GM19099 (cell line): ENCODE measurements at regions not wholly inside any gene's neighbourhood (a gene's known extent, or its start where the extent isn't known, plus 50 kb on each side); places are given as distances from the start of the nearest gene placed in this dataset.

Experiments
- POLR2A ChIP-seq: IDR thresholded peaks from 3 replicates; pipeline ENCODE4 v1.6.1; 2011; ENCODE audit warnings: low read depth; ENCODE audit not compliant: insufficient read length; ENCODE audit errors: extremely low read depth

GRCh38 chr13:24563087-24563486 lies 50.5 kb upstream of the PARP4 start:
- TF ChIP-seq POLR2A: no peak

- TF ChIP-seq POLR2A: no peak
Observed at GRCh38 chr13:24564881-24565280, 52.3 kb upstream of the PARP4 start.

GRCh38 chr13:24574847-24575246 lies 62.3 kb upstream of the PARP4 start:
- no peak for TF ChIP-seq POLR2A

GRCh38 chr13:24605923-24606372 lies 74.3 kb upstream of the ATP12A start:
- TF ChIP-seq POLR2A: no peak

- TF ChIP-seq POLR2A: no peak
Observed at GRCh38 chr13:24606486-24607170, 73.6 kb upstream of the ATP12A start.

- TF ChIP-seq POLR2A: no peak
Observed at GRCh38 chr13:24610956-24611355, 69.3 kb upstream of the ATP12A start.

- no peak for TF ChIP-seq POLR2A
Observed at GRCh38 chr13:24612726-24613125, 67.5 kb upstream of the ATP12A start.

GRCh38 chr13:24613128-24613527 lies 67.1 kb upstream of the ATP12A start:
- no peak for TF ChIP-seq POLR2A

GRCh38 chr13:24613755-24614154 lies 66.5 kb upstream of the ATP12A start:
- no peak for TF ChIP-seq POLR2A

- TF ChIP-seq POLR2A: no peak
Observed at GRCh38 chr13:24614306-24615080, 65.7 kb upstream of the ATP12A start.

GRCh38 chr13:24615114-24615513 lies 65.1 kb upstream of the ATP12A start:
- no peak for TF ChIP-seq POLR2A

- TF ChIP-seq POLR2A: no peak
Observed at GRCh38 chr13:24615911-24616472, 64.2 kb upstream of the ATP12A start.

GRCh38 chr13:24616514-24616913 lies 63.7 kb upstream of the ATP12A start:
- no peak for TF ChIP-seq POLR2A

- TF ChIP-seq POLR2A: no peak
Observed at GRCh38 chr13:24617256-24618010, 62.8 kb upstream of the ATP12A start.
